ENCODE measurements at regions not wholly inside any gene's neighbourhood (a gene's known extent, or its start where the extent isn't known, plus 50 kb on each side); places are given as distances from the start of the nearest gene placed in this dataset.

GRCh38 chr2:14536976-14537375 is 95.5 kb upstream of the LRATD1 start:
- no peak overlapping the region for H3K4me3 ChIP-seq (ENCODE audit: low read length)

GRCh38 chr2:14540015-14540414 is 92.5 kb upstream of the LRATD1 start:
- Histone ChIP-seq H3K27me3 (ENCODE audit: control insufficient read depth, low read length) (no peaks in the 10 kb centered on the region), H3K79me2 (ENCODE audit: control insufficient read depth, low read length) (no peaks in the 10 kb centered on the region), H3K4me2 (ENCODE audit: low read length) (no peak overlapping the region), H3K36me3 (ENCODE audit: control insufficient read depth, low read length) (no peaks in the 10 kb centered on the region), H3K27ac (ENCODE audit: low read depth, low read length) (no peak overlapping the region), H3K9me3 (ENCODE audit: control insufficient read depth, insufficient read depth, low read length) (no peaks in the 10 kb centered on the region), H4K20me1 (ENCODE audit: control insufficient read depth, insufficient read depth, low read depth, low read length) (no peaks in the 10 kb centered on the region), H3K9me2 (replicated peaks; ENCODE audit: control insufficient read depth, low read length) (no peaks in the 10 kb centered on the region), H3K4me3 (ENCODE audit: low read length) (no peak overlapping the region), H3K4me1 (ENCODE audit: control insufficient read depth, low read length) (no peaks in the 10 kb centered on the region), H3F3A (ENCODE audit: control insufficient read depth, insufficient read depth) (no peaks in the 10 kb centered on the region)
- TF ChIP-seq CTCF (IDR thresholded peaks at IDR 0.05; ENCODE audit: low read depth, low read length, poor library complexity, severe bottlenecking) (no peak), EZH2phosphoT487 (IDR thresholded peaks at IDR 0.05; ENCODE audit: borderline replicate concordance, low read length) (no peak)

More at GRCh38 chr2:14536976-14537375, 95.5 kb upstream of the LRATD1 start:
- Histone ChIP-seq H3K27me3 (ENCODE audit: control insufficient read depth, low read length) (no peaks in the 10 kb centered on the region), H3F3A (ENCODE audit: control insufficient read depth, insufficient read depth) (no peaks in the 10 kb centered on the region), H4K20me1 (ENCODE audit: control insufficient read depth, insufficient read depth, low read depth, low read length) (no peaks in the 10 kb centered on the region), H3K27ac (ENCODE audit: low read depth, low read length) (no peak overlapping the region), H3K4me1 (ENCODE audit: control insufficient read depth, low read length) (no peaks in the 10 kb centered on the region), H3K4me2 (ENCODE audit: low read length) (no peak overlapping the region), H3K9me3 (ENCODE audit: control insufficient read depth, insufficient read depth, low read length) (no peaks in the 10 kb centered on the region), H3K36me3 (ENCODE audit: control insufficient read depth, low read length) (no peaks in the 10 kb centered on the region), H3K9me2 (replicated peaks; ENCODE audit: control insufficient read depth, low read length) (no peaks in the 10 kb centered on the region), H3K79me2 (ENCODE audit: control insufficient read depth, low read length) (no peaks in the 10 kb centered on the region)
- TF ChIP-seq EZH2phosphoT487 (IDR thresholded peaks at IDR 0.05; ENCODE audit: borderline replicate concordance, low read length) (no peak), CTCF (IDR thresholded peaks at IDR 0.05; ENCODE audit: low read depth, low read length, poor library complexity, severe bottlenecking) (no peak)

GRCh38 chr2:14543284-14543683 is 89.2 kb upstream of the LRATD1 start:
- H3K79me2 ChIP-seq (ENCODE audit: control insufficient read depth, low read length), result no peaks in the 10 kb centered on the region
- H3K36me3 ChIP-seq (ENCODE audit: control insufficient read depth, low read length), result no peaks in the 10 kb centered on the region
- H3K27ac ChIP-seq (ENCODE audit: low read depth, low read length), result no peak overlapping the region
- no peaks in the 10 kb centered on the region for H3K9me3 ChIP-seq (ENCODE audit: control insufficient read depth, insufficient read depth, low read length)
- no peaks in the 10 kb centered on the region for H3K27me3 ChIP-seq (ENCODE audit: control insufficient read depth, low read length)
- no peaks in the 10 kb centered on the region for H3K9me2 ChIP-seq (replicated peaks; ENCODE audit: control insufficient read depth, low read length)
- TF ChIP-seq CTCF (IDR thresholded peaks at IDR 0.05; ENCODE audit: low read depth, low read length, poor library complexity, severe bottlenecking) (no peak), EZH2phosphoT487 (IDR thresholded peaks at IDR 0.05; ENCODE audit: borderline replicate concordance, low read length) (no peak)
- no peaks in the 10 kb centered on the region for H4K20me1 ChIP-seq (ENCODE audit: control insufficient read depth, insufficient read depth, low read depth, low read length)
- H3K4me2 ChIP-seq (ENCODE audit: low read length), result no peak overlapping the region
- H3K4me3 ChIP-seq (ENCODE audit: low read length), result no peak overlapping the region
- no peaks in the 10 kb centered on the region for H3K4me1 ChIP-seq (ENCODE audit: control insufficient read depth, low read length)
- no peaks in the 10 kb centered on the region for H3F3A ChIP-seq (ENCODE audit: control insufficient read depth, insufficient read depth)

- H3K4me2 ChIP-seq (ENCODE audit: low read length), result no peak overlapping the region
- no peaks in the 10 kb centered on the region for H3K9me2 ChIP-seq (replicated peaks; ENCODE audit: control insufficient read depth, low read length)
- no peaks in the 10 kb centered on the region for H3K4me1 ChIP-seq (ENCODE audit: control insufficient read depth, low read length)
- no peak overlapping the region for H3K27ac ChIP-seq (ENCODE audit: low read depth, low read length)
- no peak overlapping the region for H3K4me3 ChIP-seq (ENCODE audit: low read length)
- H3K79me2 ChIP-seq (ENCODE audit: control insufficient read depth, low read length), result no peaks in the 10 kb centered on the region
- no peaks in the 10 kb centered on the region for H3K27me3 ChIP-seq (ENCODE audit: control insufficient read depth, low read length)
- no peak for TF ChIP-seq CTCF (IDR thresholded peaks at IDR 0.05; ENCODE audit: low read depth, low read length, poor library complexity, severe bottlenecking)
- no peak for TF ChIP-seq EZH2phosphoT487 (IDR thresholded peaks at IDR 0.05; ENCODE audit: borderline replicate concordance, low read length)
- H3F3A ChIP-seq (ENCODE audit: control insufficient read depth, insufficient read depth), result no peaks in the 10 kb centered on the region
- no peaks in the 10 kb centered on the region for H4K20me1 ChIP-seq (ENCODE audit: control insufficient read depth, insufficient read depth, low read depth, low read length)
- H3K36me3 ChIP-seq (ENCODE audit: control insufficient read depth, low read length), result no peaks in the 10 kb centered on the region
- H3K9me3 ChIP-seq (ENCODE audit: control insufficient read depth, insufficient read depth, low read length), result no peaks in the 10 kb centered on the region
Measured at GRCh38 chr2:14544247-14544646, 88.3 kb upstream of the LRATD1 start.

Measured in DOHH2 (cell line).